ENCODE measurements at regions not wholly inside any gene's neighbourhood (a gene's known extent, or its start where the extent isn't known, plus 50 kb on each side); places are given as distances from the start of the nearest gene placed in this dataset.

DNA sequence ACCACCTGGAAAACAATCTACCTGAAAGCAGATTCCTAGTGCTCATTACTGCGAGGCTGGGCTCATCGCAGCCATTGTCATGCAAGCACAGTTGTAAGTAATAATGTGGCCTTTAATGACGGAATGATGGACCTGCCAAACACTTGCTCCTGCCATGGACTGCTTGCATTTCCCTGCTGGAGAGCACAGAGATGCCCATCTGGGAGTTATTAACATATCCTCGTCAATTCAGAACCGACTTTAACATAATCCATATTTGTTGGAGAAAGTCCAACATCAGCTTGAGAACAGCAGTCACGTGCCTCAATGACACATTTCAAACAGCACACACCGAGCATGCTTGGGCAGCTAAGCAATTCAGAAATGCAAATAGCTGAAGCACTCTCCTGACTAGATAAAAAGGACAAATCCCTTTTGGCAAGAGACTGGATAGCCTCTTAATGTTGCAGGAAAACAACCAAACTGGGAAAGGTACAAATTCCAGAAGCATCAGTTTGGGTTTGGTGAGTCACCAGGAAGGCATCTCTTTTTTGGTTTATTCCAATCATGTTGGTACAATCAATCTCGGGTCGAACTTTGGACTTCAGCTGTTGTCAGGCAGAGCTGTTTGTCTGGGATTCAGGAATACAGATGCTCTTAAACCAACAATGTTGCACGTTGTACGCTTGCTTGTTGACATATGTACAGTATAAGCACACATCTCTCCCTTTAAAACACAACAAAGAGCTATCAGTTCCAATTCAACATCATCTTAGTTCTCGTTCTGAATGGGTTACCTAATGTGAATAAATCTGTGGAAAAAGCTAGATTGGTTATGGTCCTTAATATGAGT, 395.8 kb downstream of the LNPK start:
- Mint-ChIP-seq H3K36me3 (ENCODE audit: unreplicated experiment) (no peaks in the 10 kb centered on the region), H3K27me3 (ENCODE audit: unreplicated experiment) (no peaks in the 10 kb centered on the region), H3K27ac (ENCODE audit: unreplicated experiment) (no peak overlapping the region), H3K4me3 (ENCODE audit: unreplicated experiment) (no peak overlapping the region), H3K9me3 (ENCODE audit: unreplicated experiment) (no peaks in the 10 kb centered on the region), H3K4me1 (ENCODE audit: low read depth, unreplicated experiment) (peaks cover 6% of the 10 kb centered on the region)
- no peak for DNase-seq
- TF ChIP-seq, protein P1, sequence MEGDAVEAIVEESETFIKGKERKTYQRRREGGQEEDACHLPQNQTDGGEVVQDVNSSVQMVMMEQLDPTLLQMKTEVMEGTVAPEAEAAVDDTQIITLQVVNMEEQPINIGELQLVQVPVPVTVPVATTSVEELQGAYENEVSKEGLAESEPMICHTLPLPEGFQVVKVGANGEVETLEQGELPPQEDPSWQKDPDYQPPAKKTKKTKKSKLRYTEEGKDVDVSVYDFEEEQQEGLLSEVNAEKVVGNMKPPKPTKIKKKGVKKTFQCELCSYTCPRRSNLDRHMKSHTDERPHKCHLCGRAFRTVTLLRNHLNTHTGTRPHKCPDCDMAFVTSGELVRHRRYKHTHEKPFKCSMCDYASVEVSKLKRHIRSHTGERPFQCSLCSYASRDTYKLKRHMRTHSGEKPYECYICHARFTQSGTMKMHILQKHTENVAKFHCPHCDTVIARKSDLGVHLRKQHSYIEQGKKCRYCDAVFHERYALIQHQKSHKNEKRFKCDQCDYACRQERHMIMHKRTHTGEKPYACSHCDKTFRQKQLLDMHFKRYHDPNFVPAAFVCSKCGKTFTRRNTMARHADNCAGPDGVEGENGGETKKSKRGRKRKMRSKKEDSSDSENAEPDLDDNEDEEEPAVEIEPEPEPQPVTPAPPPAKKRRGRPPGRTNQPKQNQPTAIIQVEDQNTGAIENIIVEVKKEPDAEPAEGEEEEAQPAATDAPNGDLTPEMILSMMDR (IDR thresholded peaks at IDR 0.05; ENCODE audit: partially characterized antibody, unreplicated experiment), result no peak

DNA sequence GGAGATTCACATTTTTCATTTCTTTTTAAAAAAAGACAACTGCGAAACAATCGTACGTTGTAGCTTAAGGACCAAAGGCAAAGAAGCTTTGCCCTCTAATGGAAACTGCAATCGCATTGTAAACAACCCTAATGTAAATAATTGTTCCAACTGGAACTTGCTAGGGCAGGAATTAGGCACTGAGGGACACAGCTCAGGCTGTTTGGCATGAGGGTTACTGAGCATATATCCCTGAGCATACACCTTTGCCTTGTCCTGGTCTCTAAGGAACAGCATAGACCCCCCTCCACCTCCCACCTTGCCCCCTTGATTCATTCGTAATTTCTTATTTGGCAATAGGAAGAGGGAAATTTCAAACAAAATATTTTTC, 396.4 kb downstream of the LNPK start:
- Mint-ChIP-seq H3K27me3 (ENCODE audit: unreplicated experiment) (no peaks in the 10 kb centered on the region), H3K4me3 (ENCODE audit: unreplicated experiment) (no peak overlapping the region), H3K27ac (ENCODE audit: unreplicated experiment) (no peak overlapping the region), H3K36me3 (ENCODE audit: unreplicated experiment) (no peaks in the 10 kb centered on the region), H3K9me3 (ENCODE audit: unreplicated experiment) (no peaks in the 10 kb centered on the region), H3K4me1 (ENCODE audit: low read depth, unreplicated experiment) (peaks cover 3% of the 10 kb centered on the region)
- DNase-seq, result no peak
- TF ChIP-seq, protein P1 (IDR thresholded peaks at IDR 0.05; ENCODE audit: partially characterized antibody, unreplicated experiment), result no peak

DNA sequence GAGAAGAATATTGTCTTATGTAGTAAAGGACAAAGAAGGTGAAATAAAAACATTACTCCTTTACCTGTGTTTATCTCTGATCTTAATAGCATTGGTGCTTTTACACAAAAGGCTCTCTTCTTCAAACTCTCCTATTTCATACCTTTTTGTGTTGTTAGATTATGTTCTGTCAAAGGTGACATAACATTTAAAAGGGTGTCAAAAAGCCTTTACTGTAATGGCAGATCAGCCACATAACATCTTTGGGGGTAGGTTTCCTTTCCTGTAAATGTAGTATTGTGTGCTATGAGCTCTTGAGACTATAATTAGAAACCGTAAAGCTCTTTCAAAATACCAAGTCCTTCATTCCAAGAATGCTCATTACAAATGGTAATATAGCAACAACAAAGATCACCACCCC, 400.1 kb downstream of the LNPK start:
- H3K4me3 Mint-ChIP-seq (ENCODE audit: unreplicated experiment), result no peak overlapping the region
- TF ChIP-seq, protein P1 (IDR thresholded peaks at IDR 0.05; ENCODE audit: partially characterized antibody, unreplicated experiment), result no peak
- H3K27me3 Mint-ChIP-seq (ENCODE audit: unreplicated experiment), result no peaks in the 10 kb centered on the region
- no peak overlapping the region for H3K27ac Mint-ChIP-seq (ENCODE audit: unreplicated experiment)
- H3K36me3 Mint-ChIP-seq (ENCODE audit: unreplicated experiment), result no peaks in the 10 kb centered on the region
- no peak for DNase-seq
- peaks cover 5% of the 10 kb centered on the region for H3K4me1 Mint-ChIP-seq (ENCODE audit: low read depth, unreplicated experiment)
- no peaks in the 10 kb centered on the region for H3K9me3 Mint-ChIP-seq (ENCODE audit: unreplicated experiment)

DNA sequence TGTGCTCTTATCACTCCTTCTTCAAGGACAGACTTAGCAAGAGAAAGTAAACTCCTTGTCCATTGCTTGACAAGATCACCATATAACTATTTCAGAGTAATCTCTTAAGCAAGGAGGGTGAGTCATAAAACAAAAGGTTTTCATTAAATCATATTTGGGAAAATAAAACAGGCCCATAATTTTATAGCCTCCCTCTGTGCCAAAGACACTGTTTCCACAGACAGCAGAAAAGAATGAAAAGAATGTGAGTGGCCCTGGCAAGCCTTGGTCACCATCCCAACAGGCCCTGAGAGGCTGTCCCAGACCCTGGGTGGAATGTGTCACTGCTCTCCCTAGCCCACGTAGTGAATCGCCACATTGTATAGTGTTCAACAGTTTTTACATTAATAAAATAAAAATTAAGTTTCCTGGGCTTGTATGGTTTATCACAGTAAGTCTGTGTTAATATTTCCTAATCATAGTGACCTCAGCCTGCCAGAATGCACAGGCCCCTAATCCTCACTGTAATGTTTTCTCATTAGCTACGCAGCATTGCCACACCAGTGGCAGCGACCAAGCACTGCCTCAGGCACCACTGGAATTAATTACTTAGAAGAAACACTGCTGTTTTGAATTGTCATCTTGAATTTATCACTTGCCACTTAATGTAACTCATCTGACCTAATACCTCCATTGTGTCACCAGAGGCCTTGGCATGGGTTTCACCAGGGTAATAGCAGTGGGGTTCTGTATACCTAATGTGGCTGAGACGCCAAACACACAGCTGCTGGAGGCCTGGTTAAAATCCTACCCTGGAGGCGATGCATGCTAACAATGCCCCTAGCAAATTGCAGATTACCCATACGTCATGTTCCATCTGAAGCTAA, 401.9 kb downstream of the LNPK start:
- H3K27ac Mint-ChIP-seq (ENCODE audit: unreplicated experiment), result no peak overlapping the region
- DNase-seq, result no peak
- no peaks in the 10 kb centered on the region for H3K36me3 Mint-ChIP-seq (ENCODE audit: unreplicated experiment)
- H3K4me1 Mint-ChIP-seq (ENCODE audit: low read depth, unreplicated experiment), result peaks cover 4% of the 10 kb centered on the region
- H3K9me3 Mint-ChIP-seq (ENCODE audit: unreplicated experiment), result no peaks in the 10 kb centered on the region
- TF ChIP-seq, protein P1 (IDR thresholded peaks at IDR 0.05; ENCODE audit: partially characterized antibody, unreplicated experiment), result no peak
- no peaks in the 10 kb centered on the region for H3K27me3 Mint-ChIP-seq (ENCODE audit: unreplicated experiment)
- H3K4me3 Mint-ChIP-seq (ENCODE audit: unreplicated experiment), result no peak overlapping the region

DNA sequence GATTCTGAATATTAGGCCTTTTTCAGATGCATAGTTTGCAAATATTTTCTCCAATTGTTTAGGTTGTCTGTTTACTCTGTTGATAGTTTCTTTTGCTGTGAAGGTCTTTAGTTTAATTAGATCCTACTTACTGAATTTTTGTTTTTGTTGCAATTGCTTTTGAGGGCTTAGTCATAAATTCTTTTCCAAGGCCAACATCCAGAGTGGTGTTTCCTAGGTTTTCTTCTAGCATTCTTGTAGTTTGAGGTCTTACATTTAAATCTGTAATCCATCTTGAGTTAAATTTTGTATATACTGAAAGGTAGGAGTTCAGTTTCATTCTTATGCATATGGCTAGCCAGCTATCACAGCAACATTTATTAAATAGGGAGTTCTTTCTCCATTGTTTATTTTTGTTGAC, 404.8 kb downstream of the LNPK start:
- Mint-ChIP-seq H3K36me3 (ENCODE audit: unreplicated experiment) (no peaks in the 10 kb centered on the region), H3K27ac (ENCODE audit: unreplicated experiment) (no peak overlapping the region), H3K9me3 (ENCODE audit: unreplicated experiment) (no peaks in the 10 kb centered on the region), H3K4me1 (ENCODE audit: low read depth, unreplicated experiment) (peaks cover 4% of the 10 kb centered on the region), H3K27me3 (ENCODE audit: unreplicated experiment) (no peaks in the 10 kb centered on the region), H3K4me3 (ENCODE audit: unreplicated experiment) (no peak overlapping the region)
- DNase-seq, result no peak
- TF ChIP-seq, protein P1 (IDR thresholded peaks at IDR 0.05; ENCODE audit: partially characterized antibody, unreplicated experiment), result no peak
